Lung (tissue), 11 donors: ENCODE measurements at regions not wholly inside any gene's neighbourhood (a gene's known extent, or its start where the extent isn't known, plus 50 kb on each side); places are given as distances from the start of the nearest gene placed in this dataset.
"Not testable (repeated sequence)": the region's sequence is repeated elsewhere in the genome, so short reads cannot be mapped to it uniquely, and the experiment has no call there.

ENCODE experiments used
- ATAC-seq: fragments of 200-7000 bp; cut with Tn5 transposase; one replicate; pipeline ENCODE4 v1.9.1; 2020; ENCODE audit warnings: moderate number of reproducible peaks; ENCODE audit not compliant: insufficient read depth, low FRiP score
- DNase-seq, 3 donors: peaks; one replicate each; pipeline ENCODE4 v3.0.0-alpha.2; 2013 to 2017
- H3K27ac ChIP-seq, 2 donors: one replicate each; pipeline ENCODE4 v1.5.1; 2013; ENCODE audit warnings: mild to moderate bottlenecking in 2 of 2, moderate library complexity in 2 of 2, control low read depth in 1 of 2, inconsistent platforms in 1 of 2, low read depth in 1 of 2, low read length in 1 of 2
- H3K27me3 ChIP-seq, 3 donors: one replicate each; pipeline ENCODE4 v1.5.1; 2013; ENCODE audit warnings: low read length in 2 of 3; ENCODE audit not compliant: control insufficient read depth in 3 of 3, insufficient read depth in 3 of 3
- H3K36me3 ChIP-seq, 4 donors: one replicate each; pipeline ENCODE4 v1.5.1; 2013; ENCODE audit warnings: low read length in 4 of 4, mild to moderate bottlenecking in 1 of 4, moderate library complexity in 1 of 4; ENCODE audit not compliant: control insufficient read depth in 4 of 4, insufficient read depth in 4 of 4
- H3K4me1 ChIP-seq, 5 donors: one replicate each; pipeline ENCODE4 v1.5.1; 2013; ENCODE audit warnings: low read length in 5 of 5, mild to moderate bottlenecking in 2 of 5, moderate library complexity in 1 of 5; ENCODE audit not compliant: control insufficient read depth in 5 of 5, insufficient read depth in 5 of 5
- H3K4me3 ChIP-seq: one replicate; pipeline ENCODE4 v1.5.1; 2013; ENCODE audit warnings: mild to moderate bottlenecking, control low read depth, moderate library complexity
- H3K9ac ChIP-seq, 2 donors: one replicate each; pipeline ENCODE4 v1.5.1; 2013; ENCODE audit warnings: low read length in 2 of 2, control low read depth in 1 of 2; ENCODE audit not compliant: insufficient read depth in 1 of 2
- H3K9me3 ChIP-seq, 4 donors: one replicate each; pipeline ENCODE4 v1.5.1; 2013; ENCODE audit warnings: low read length in 3 of 4, mild to moderate bottlenecking in 1 of 4, moderate library complexity in 1 of 4; ENCODE audit not compliant: control insufficient read depth in 4 of 4, insufficient read depth in 3 of 4
- CTCF ChIP-seq: IDR thresholded peaks from 2 replicates; pipeline ENCODE4 v1.5.1; 2012; ENCODE audit warnings: mild to moderate bottlenecking; ENCODE audit errors: control extremely low read depth, extremely low read depth
- WGBS, 2 donors: extraction: QIAGEN DNeasy Blood & Tissue Kit; methylation state at CpG; one replicate each; pipeline ENCODE4 v1.1.7; 2013; 5-methylcytosine and 5-hydroxymethylcytosine counted together
- donor health status: control.
- donor health status: control.
- donor health status: Bipolar disorder and iron deficiency.
- donor health status: healthy.
- donor health status: DM: yes; HTN: yes; CAD: no.

GRCh38 chr15:84398763-84399701, 163.5 kb downstream of the GOLGA6L4 start:
- 85 to 91% methylated on average over 40 to 42 of the region's 42 CpGs for WGBS, 2 donors
- Histone ChIP-seq H3K27me3 (no peaks in the 10 kb centered on the region), H3K4me3 (no peak overlapping the region), H3K9ac (no peak overlapping the region), H3K4me1 (peaks cover 0 to 2% (median 0%) of the 10 kb centered on the region in 5 donors), H3K36me3 (peaks cover 0 to 6% (median 0%) of the 10 kb centered on the region in 4 donors), H3K9me3 (peaks cover 0 to 11% (median 0%) of the 10 kb centered on the region in 4 donors), H3K27ac (no peak overlapping the region)
- ATAC-seq = no peak
- DNase-seq = no peak
- no peak for TF ChIP-seq CTCF

- ATAC-seq (no peak), DNase-seq (no peak)
- Histone ChIP-seq H3K4me1 (peaks cover 0 to 2% (median 0%) of the 10 kb centered on the region in 5 donors), H3K27ac (no peak overlapping the region), H3K27me3 (no peaks in the 10 kb centered on the region), H3K9ac (no peak overlapping the region), H3K4me3 (no peak overlapping the region), H3K9me3 (peaks cover 0 to 11% (median 0%) of the 10 kb centered on the region in 4 donors), H3K36me3 (peaks cover 0 to 6% (median 0%) of the 10 kb centered on the region in 4 donors)
- TF ChIP-seq CTCF = no peak
- 79 to 82% methylated on average over 13 of the region's 13 CpGs for WGBS, 2 donors
These were observed 164.6 kb downstream of the GOLGA6L4 start for GRCh38 chr15:84400017-84400740.

- 55 to 73% methylated on average over 5 of the region's 5 CpGs for WGBS, 2 donors
- peaks cover 0 to 11% (median 0%) of the 10 kb centered on the region in 4 donors for H3K9me3 ChIP-seq
- H3K36me3 ChIP-seq = peaks cover 0 to 6% (median 0%) of the 10 kb centered on the region in 4 donors
- H3K4me1 ChIP-seq = peaks cover 0 to 2% (median 0%) of the 10 kb centered on the region in 5 donors
- no peak for ATAC-seq
- no peak overlapping the region for H3K27ac ChIP-seq
- no peak overlapping the region for H3K9ac ChIP-seq
- TF ChIP-seq CTCF = no peak
- no peak for DNase-seq
- no peaks in the 10 kb centered on the region for H3K27me3 ChIP-seq
- H3K4me3 ChIP-seq = no peak overlapping the region
These were observed 165.2 kb downstream of the GOLGA6L4 start for GRCh38 chr15:84400820-84401219.

- not testable (repeated sequence) for H3K27ac ChIP-seq, H3K4me3 ChIP-seq, H3K9ac ChIP-seq, H3K36me3 ChIP-seq, ATAC-seq, DNase-seq, H3K4me1 ChIP-seq, H3K27me3 ChIP-seq
- WGBS, 2 donors = 84 to 88% methylated on average over 4 to 5 of the region's 5 CpGs
- peaks cover 0 to 11% (median 0%) of the 10 kb centered on the region in 4 donors for H3K9me3 ChIP-seq
These were observed 165.9 kb downstream of the GOLGA6L4 start for GRCh38 chr15:84401461-84401860.

GRCh38 chr15:84401891-84402840, 166.6 kb downstream of the GOLGA6L4 start:
- 92 to 96% methylated on average over 12 to 14 of the region's 14 CpGs for WGBS, 2 donors
- not testable (repeated sequence) for H3K4me1 ChIP-seq, ATAC-seq, H3K4me3 ChIP-seq, H3K9ac ChIP-seq, DNase-seq, H3K27me3 ChIP-seq, H3K27ac ChIP-seq, H3K36me3 ChIP-seq
- H3K9me3 ChIP-seq = peaks cover 0 to 11% (median 0%) of the 10 kb centered on the region in 4 donors
